ENCODE measurements at regions not wholly inside any gene's neighbourhood (a gene's known extent, or its start where the extent isn't known, plus 50 kb on each side); places are given as distances from the start of the nearest gene placed in this dataset.
A peak's percentile ranks its signal among the peaks of the same experiment; 100 is the strongest.
"Not testable (repeated sequence)": the region's sequence is repeated elsewhere in the genome, so short reads cannot be mapped to it uniquely, and the experiment has no call there.

DNA sequence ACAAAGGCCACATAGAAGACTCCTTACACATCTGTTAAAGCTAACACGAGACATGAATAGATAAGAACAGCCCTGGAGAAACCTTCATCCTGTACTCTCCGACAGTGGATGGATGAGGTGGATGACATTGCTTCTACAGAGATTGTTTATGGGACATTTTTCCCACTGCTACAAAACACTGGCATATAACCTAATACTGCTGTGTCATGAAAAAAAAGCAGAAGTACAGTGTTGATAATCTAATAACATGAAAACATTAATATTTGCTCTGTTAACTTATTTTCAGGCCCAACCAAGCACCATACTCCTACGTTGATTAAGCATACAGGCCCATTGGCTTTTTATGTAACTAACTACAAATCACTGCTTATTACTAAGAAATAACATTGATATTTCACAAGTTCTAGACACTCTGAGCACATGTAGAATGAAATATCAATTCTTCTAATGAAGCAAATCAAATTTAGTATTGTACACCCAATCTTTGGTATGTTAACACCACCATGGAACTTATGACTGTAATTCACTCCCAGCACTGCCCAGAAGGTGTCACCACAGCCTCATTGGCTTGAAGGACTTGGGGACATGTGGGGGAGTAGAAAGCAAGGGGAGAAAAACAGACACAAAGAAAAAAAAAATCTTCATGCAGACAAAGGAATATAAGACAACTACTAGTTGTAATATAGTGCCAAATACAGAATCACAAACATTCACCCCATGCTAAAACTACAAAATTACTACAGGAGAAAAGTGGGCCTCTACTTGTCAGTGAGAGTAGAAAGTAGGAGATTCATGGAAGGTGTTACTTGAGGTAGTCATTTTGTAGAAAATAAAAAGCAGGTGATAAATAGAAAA is 330.0 kb upstream of the PMFBP1 start:
- peak; percentile 44 for DNase-seq

DNA sequence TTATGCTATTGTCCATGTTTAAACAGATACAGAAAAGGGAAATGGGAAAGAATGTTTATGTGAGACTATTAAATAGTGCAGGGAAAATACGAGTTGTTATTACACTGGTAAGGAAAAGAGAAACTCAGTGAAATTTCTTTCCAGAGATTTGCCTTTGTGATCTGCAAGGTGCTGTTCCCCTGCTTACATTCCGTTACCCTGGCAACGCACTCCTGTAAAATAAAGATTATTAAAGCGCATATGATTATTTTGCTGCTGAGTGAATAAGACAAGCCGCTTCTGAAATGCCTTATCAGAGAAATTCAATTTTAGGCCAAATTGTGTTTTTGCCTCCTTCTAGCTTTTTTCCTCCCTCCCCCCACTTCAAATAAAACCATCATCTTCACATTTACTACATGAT is 328.6 kb upstream of the PMFBP1 start:
- DNase-seq, result no peak

DNA sequence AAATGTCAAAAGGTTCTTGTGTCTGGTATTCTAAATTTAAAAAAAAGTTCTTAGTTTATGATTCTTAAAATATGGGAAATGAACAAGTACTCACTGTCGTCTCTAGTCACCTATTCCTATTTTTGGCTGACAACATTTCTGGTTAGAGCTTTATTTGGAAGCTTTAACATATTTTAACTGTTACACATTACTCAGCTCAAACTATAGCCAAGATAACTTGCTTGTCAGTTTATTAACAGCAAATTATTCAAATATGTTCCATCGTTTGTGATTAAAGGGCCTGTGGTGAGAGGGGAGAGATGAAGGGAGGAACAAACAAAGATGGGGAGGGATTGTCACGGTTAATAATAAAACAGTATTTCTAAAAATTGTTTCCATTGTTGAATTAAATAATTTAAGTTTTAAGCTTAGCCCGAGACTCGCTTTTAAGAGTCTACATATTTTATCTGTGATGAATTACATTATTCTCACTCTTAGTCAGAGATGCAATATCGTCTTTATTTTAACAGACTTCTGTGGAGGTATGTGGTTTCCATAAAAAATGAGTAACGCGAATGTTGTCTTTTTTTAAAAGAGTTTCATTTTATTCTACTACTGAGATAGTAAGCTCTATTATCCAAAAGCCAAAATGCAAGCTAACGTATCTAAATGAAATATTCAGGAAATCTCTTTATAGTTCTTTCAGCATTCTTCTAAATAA is 321.9 kb upstream of the PMFBP1 start:
- DNase-seq, result no peak

DNA sequence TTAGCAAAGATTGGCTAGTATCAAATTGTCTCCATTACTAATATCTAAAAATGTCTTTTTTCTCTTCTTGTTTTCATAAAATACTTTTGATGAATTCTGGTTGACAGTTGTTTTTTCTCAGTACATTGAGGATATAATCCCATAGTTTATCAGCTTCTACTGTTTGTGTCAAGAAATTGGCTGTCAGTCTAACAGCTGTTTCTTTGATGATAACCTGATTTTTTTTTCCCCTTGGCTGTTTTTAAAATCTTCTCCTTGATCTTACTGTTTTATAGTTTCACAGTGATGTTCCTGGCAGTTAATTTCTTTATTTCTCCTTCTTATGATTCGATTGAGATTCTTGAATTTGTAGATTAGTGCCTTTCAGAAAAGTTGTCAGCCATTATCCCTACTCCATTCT is 315.3 kb upstream of the PMFBP1 start:
- no peak for DNase-seq

DNA sequence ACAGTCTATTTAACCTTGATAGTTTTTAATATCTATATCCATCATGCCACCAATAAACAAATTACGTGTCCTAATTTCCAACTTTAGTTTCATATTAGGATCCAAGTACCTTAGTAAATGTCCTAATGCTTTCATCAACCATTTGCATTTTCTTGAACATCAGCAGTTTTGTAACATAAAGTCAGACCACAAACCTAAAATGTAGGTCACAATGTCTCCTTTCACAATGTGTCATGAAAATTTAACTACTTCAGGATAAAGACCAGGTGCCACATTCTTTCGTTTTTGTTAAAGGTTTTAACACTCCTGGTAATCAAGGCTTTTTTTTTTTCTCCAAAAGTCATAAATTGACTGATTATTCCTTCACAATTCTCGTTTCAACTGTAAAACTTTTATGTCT is 310.7 kb upstream of the PMFBP1 start:
- no peak for DNase-seq

DNA sequence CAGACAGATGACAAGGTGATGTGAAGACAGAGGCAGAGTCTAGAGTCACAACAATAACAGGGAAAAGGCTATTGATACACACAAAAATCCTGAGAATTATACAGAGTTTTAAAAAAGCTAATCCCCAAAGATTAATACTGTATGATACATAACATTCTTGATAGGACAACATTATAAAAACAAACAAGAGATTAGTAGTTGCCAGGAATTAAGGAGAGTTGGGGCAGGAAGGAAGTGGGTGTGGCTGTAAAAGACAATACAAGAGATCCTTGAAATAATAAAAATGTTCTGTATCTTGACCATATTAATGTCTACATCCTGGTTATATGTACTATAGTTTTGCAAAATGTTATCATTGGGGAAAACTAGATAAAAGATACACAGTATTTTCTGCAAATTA is 309.5 kb upstream of the PMFBP1 start:
- DNase-seq, result no peak

DNA sequence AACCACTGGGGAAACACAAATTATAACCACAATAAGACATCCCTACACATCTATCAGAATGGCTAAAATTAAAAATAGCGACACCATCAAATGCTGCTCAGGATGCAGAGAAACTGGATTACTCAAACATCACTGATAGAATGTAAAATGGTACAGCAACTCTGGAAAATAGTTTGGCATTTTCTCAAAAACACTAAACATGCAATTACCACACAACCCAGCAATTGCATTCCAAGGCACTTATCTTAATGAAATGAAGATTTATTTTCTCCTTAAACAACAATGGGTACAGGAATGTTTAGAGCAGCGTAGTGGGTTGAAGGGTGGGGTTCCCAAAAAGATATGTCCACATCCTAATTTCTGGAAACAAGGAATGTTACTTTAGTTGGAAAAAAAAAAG is 309.0 kb upstream of the PMFBP1 start:
- no peak for DNase-seq

DNA sequence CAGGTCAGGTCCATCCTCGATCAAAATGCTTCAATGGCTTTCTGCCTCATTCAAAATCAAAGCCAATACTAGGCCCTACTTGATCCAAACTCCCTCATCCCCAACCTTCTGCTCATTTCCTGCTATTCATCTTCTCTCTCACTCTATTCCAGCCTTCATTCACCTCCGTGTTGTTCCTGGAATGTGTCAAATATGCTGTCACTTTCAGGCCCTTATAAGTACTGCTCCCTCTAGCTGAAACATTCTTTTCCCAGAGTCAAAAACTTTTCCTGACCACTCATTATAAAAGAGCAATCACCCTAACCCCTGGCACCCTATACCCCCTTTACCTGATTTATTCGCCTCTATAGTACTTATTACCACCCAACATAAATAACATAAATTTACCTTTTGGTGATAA is 303.7 kb upstream of the PMFBP1 start:
- no peak for DNase-seq

DNA sequence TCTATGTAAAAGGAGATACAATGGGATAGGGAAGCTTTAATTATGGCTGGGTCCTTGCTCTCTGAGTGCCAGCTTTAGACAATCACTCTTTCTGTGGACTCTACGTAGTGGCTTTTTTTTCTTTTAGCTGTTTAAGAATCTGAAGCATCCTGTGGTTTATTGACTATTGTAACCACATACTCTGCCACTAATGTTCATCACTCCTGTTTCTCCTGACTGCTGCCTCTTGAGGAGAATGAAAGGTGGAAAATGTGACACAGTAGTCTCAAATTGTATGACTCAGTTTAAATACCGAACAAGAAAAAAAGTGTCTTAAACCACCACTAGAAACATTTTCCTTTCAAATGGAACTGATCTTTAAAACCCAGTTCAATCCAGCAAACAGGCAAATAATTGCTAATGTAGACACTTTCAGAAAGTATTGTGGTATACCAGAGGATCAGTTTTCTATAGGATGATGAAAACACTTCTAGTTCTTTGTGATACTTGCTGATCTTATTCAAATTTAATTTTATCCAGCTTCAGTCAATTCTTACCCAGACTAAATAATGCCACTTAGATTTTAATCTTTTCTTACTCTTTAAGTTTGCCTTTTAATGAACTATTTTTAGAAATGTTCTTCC is 302.7 kb upstream of the PMFBP1 start:
- DNase-seq, result no peak

DNA sequence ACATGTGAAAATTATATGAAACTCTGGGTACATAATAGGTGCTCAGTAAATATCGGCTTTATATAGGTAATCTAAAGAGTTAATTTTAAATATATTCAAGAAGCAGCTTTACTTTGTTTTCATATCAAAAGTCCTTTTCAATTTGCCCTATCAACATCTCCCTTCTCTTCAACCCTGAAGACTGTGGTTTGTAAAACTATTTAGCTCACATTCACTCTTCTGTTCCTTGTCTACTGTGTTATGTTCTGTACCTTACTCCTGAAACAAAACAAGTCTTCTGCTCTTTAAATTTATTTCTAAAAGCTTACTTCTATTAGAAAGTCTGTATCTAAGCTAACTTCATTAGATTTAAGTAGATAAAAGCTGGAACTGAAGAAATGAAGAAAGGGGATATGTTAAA is 301.7 kb upstream of the PMFBP1 start:
- DNase-seq, result no peak

DNA sequence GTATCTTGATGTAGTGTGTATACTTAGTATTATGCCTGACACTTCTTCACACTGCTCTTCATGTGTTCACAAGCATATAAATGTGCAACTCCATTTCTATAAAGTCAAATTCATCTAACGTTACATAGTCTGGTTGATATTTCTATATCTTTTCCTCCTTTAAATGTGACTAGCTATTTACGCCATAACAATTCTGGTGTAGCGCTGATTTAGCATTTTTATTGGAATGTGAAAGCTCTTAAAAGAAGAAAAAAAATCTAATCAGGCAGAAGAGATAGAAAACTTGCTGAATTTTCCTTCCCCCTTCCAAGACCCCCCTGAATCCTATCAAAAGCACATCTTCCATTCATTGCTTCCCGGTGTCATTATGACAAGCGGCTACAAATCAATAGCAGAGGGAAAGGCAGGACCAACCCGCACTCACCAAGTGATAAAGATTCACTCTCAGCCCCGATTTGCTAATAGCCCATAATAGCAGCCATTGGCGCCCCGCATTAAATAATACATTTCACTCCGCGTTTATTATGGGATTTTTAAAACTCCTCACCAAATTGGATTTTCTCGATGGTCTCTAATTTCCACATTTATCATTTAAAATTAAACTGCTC is 299.5 kb upstream of the PMFBP1 start:
- DNase-seq, result no peak

DNA sequence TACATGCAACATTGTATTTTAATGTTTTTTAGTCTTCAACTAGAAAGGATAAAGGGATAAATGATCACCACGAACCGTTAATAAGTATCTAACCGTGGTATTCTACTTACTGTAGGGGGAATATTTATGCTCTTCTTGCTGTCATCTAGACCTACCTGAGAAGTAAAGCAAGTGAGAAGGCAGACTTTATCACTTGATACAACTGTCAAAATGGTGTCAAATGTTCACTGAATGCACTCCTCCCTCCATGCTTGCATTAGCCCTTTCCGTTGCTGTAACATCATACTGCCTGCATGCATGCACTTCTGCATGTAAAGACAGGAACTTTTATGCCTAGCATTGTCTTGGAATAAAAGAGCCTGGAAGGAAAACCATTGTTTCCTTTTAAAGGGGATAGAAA is 298.6 kb upstream of the PMFBP1 start:
- DNase-seq, result no peak

DNA sequence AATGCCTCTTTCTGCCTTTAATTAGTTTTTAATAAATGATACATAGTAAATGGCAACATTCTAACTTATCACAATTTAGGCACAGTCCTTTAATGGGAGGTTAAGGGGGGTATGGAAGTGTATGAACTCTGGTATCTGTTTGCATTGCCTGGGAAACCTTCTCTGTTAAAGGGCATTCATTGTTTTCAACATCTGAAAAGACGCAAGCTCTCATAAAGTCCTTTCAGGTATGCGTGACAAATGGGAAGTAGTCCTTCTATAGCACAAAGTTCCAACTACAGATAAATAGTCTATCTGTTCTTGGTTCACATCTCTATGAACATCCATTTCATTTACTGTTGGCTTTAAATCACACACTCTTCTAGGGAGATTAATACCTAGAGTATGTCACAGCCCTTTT is 298.0 kb upstream of the PMFBP1 start:
- no peak for DNase-seq

DNA sequence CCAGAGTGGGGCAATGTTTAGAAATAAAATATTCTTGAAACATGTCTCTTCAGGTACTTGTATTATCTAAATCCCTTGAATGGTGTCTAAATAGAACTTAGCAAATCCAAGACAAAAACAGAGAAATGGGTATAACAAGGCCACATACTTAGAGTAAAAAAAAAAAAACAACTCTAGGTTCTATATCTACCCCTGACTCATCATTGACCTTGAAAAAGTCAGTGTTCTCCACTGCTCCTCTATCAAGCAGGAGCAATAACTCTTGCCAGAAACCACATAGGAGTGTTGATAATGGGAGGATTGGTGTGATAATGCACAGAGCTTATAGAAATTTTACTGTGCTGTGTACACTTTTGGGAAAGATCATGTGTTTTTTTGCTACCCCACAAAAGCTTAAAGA is 296.6 kb upstream of the PMFBP1 start:
- no peak for DNase-seq

DNA sequence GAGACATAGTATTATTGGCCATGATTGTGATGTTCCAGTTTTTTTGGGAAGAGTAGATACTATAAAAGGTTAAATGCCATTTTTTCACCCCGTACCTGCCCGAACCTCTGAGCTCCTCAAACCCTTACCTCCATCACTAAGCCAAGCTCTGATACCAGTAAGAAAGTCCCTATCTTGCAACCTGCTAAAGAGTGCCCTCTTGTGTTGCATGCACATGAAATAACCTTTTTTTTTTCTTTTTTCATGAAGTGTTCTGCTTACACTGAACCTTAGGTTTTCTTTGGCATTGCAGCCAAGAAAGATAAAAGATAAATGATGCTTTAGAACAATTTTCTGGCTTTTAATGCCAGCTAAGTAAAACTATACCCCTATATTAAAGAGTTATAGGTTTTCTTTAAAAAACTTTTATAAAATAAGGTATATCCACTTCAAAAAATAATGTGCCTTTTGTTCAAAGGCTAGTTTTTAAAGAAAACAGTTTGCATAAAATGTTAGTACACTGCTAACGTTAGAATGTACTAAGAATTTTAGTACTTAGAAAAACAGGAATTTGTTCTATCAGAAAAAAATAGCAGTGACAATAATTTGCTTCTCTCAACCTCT is 295.3 kb upstream of the PMFBP1 start:
- no peak for DNase-seq

DNA sequence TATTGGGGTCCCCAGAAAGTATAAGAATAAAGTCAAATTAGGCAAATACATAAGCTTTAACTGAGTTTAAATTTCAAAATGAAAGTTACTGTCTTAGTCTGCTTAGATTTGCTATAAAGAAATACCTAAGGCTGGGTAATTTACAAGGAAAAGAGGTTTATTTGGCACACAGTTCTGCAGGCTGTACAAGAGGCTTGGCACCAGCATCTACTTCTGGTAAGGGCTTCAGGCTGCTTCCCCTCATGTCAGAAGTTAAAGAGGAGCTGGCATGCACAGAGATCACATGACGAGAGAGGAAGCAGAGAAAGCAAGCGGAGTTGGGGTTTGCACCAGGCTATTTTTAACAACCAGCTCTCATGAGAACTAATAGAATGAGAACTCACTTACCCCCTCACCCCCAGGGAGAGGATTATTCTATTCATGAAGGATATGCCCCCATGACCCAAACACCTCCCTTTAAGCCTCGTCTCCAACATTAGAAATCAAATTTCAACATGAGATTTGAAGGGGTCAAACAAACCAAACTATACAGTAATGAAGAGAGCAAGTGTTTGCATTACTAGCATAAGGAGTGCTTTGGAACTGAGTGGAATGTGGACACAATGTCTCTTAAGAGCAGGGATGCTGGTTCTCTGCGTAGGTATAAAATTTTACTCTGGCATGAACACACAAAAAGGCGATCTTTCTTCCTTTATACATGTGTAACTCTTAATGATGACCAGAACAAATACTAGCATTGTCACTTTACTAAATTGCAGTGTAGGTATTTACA is 292.8 kb upstream of the PMFBP1 start:
- DNase-seq, result no peak

DNA sequence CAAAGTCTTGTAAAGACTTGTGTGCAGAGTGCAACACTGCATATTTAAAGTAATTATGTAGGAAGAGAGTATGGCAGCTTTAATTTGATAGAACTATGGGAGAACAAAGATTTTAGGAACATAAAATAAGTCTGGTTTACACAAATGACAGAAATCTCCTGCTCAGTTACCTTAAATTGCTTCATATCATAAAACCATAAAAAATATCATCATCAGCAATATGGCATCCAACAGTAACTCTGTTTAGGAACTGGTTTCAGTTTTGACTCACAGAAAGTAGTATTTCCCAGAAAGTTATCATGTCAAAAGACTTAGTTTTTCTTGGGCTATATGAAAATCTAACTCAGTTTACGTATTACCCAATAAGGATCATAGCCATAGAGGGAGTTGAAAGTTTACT is 292.1 kb upstream of the PMFBP1 start:
- DNase-seq, result no peak

DNA sequence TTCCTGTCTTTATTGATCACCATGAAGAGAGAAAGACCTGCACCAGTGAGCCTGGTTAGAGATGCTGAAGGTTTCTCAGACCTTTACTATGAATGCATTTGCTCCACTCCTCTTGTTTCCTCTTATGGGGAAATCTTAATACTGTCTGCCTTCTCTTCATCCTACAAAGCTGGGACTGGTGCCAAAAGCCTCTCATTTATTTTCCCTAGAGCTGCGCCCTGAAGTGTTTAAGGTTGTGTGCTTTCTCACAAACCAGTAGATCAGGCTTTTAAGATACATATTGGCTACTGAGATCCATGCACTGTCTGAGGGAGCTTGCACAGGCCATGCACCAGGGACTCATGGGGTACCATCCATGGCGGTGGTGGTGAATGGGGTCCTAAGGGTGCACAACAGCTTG is 286.1 kb upstream of the PMFBP1 start:
- no peak for DNase-seq

DNA sequence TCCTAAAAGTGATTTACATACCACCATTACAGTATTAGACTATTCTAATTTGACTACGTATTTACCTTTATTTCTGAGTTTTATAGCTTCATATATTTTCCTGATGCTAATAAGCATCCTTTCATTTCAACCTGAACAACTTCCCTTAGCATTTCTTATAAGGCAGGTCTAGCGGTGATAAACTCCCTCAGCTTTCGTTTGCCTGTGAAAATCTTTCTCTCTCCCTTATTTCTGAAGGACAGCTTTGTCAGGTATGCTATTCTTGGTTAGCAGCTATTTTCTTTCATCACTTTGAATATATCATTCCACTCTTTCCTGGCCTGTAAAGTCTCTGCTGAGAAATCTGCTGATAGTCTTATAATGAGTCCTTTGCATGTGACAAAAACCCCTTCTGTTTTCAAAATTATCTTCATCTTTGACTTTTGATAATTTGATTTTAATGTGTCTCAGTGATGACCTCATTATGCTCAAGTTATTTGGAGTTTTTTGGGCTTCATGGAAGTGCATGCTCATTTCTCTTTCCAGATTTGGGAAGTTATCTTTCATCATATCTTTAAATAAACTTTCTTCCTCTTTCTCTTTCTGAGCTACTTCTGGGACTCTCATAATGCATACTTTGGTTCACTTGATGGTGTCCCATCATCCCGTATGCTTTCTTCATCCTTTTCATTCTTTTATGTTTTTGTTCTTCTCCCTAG is 285.4 kb upstream of the PMFBP1 start:
- DNase-seq, result no peak

DNA sequence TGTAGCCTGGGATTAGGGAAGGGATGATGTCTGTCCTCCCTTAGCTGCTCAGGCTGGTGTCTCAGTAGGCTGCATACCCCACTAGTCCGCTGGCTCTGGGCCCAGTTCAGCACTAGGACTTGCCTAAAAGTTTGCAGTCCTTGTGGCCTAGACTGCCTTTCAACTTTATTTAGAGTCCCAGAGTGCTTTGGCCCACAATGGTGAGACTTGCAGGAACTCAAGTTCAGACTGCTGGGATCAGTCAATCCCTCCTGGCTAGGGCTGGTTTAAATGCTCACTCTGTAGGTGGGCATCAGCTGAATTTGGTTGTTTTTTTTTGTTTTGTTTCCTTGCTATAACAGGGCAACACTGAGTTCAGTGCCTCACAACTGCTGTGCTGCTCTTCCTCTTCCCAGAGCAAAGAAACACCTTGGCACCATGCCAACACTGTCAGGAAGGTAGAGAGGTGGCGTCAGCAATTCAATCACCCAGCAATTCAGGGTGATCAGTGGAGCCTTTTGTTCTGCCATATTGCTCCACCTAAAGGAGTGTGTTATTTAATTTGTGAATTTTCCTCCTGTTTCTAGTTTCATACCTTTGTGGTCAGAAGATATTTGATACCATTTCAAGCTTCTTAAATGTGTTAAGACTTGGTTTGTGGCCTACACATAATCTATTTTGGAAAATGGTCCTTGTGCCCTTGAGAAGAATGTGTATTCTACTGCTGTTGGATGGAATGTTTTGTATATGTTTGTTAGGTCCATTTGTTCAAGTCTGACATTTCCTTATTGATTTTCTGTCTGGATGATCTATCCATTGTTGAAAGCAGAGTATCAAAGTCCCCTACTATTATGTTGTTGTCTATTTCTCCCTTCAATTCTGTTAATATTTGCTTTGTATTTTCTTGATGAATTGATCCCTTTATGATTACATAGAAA is 284.0 kb upstream of the PMFBP1 start:
- DNase-seq, result no peak

DNA sequence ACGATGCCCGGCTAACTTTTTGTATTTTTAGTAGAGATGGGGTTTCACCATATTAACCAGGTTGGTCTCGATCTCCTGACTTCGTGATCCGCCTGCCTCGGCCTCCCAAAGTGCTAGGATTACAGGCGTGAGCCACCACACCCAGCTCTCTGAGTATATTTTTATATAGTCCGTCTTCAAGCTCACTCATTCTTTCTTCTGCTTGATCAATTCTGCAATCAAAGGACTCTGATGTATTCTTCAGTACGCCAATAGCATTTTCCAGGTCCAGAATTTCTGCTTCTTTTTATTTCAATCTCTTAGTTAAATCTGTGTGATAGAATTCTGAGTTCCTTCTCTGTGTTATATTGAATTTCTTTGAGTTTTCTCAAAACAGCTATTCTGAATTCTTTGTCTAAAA is 281.9 kb upstream of the PMFBP1 start:
- DNase-seq, result not testable (repeated sequence)
